Thyroid gland (tissue), 4 donors: ENCODE measurements at regions not wholly inside any gene's neighbourhood (a gene's known extent, or its start where the extent isn't known, plus 50 kb on each side); places are given as distances from the start of the nearest gene placed in this dataset.

Source experiments
- DNase-seq, 2 donors: peaks; one replicate each; pipeline ENCODE4 v3.0.0-alpha.2; 2019
- H3K27ac ChIP-seq, 3 donors: fragments of 200-600 bp; sonication (generic); 1 replicate in 2 of 3; 2 replicates in 1 of 3; pipeline ENCODE4 v1.5.1; 2016 to 2019; ENCODE audit warnings: mild to moderate bottlenecking in 1 of 3, moderate library complexity in 1 of 3
- H3K27me3 ChIP-seq: fragments of 200-600 bp; sonication (generic); one replicate; pipeline ENCODE4 v1.5.1; 2019
- H3K36me3 ChIP-seq, 2 donors: fragments of 200-600 bp; sonication (generic); one replicate each; pipeline ENCODE4 v1.5.1; 2016 to 2019
- H3K4me1 ChIP-seq, 2 donors: fragments of 200-600 bp; sonication (generic); one replicate each; pipeline ENCODE4 v1.5.1; 2017 to 2019
- H3K4me3 ChIP-seq, 3 donors: fragments of 200-600 bp; sonication (generic); replicated peaks in 1 of 3; 1 replicate in 2 of 3; 2 replicates in 1 of 3; pipeline ENCODE4 v1.5.1; 2016; ENCODE audit warnings: mild to moderate bottlenecking in 1 of 3
- H3K9me3 ChIP-seq: fragments of 200-600 bp; sonication (generic); one replicate; pipeline ENCODE4 v1.5.1; 2017
- CTCF ChIP-seq, 6 experiments: fragments of 200-600 bp in 3 of 6; fragments of 450-650 bp in 3 of 6; sonication (generic) in 3 of 6; IDR thresholded peaks; one replicate each; pipeline ENCODE4 v1.5.1; 2016 to 2019; ENCODE audit warnings: antibody characterized with exemption in 6 of 6, mild to moderate bottlenecking in 2 of 6, inconsistent platforms in 1 of 6, moderate library complexity in 1 of 6
- POLR2A ChIP-seq, 2 donors: fragments of 450-650 bp; IDR thresholded peaks; one replicate each; pipeline ENCODE4 v1.6.1; 2017; ENCODE audit warnings: antibody characterized with exemption in 2 of 2, mild to moderate bottlenecking in 2 of 2, moderate library complexity in 1 of 2
- WGBS, 2 donors: methylation state at CpG; one replicate each; pipeline ENCODE4 v1.1.5; 2017; 5-methylcytosine and 5-hydroxymethylcytosine counted together
- intact Hi-C: fragments of 100-400 bp; cut with DNase I; formaldehyde crosslinking; loops from one replicate; pipeline ENCODE4 v1.15.1; 2023

- Histone ChIP-seq H3K27ac (no peak overlapping the region), H3K4me1 (no peaks in the 10 kb centered on the region), H3K4me3 (no peak overlapping the region), H3K27me3 (no peaks in the 10 kb centered on the region), H3K36me3 (no peaks in the 10 kb centered on the region), H3K9me3 (no peaks in the 10 kb centered on the region)
- intact Hi-C loops, result no loop called here
- TF ChIP-seq POLR2A (IDR thresholded peaks at IDR 0.05) (no peak), CTCF (IDR thresholded peaks at IDR 0.05) (no peak)
- DNase-seq, result no peak
- 60 to 77% methylated on average over 3 of the region's 3 CpGs for WGBS, 2 donors
Observed at GRCh38 chr16:6961704-6962103, 370.9 kb upstream of the RBFOX1 start.

DNA sequence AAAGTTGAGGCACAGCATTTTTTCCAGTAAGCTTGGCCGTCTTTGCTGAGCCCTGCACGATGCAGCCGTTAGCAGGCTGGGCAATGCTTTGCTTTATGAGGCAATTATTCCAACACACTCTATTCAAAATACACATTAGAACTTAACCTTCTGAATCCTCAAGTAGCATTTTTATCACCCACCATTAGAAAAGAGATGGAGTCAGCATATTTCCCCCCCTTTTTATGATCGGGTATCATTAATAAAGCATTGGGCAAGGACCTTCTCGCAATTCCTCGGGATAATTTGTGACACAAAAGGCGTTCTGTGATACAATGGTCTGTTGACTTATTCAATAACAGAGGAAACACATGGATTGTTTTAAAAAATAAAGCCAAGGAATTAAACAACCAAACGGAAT, 374.5 kb upstream of the RBFOX1 start:
- H3K4me3 ChIP-seq, result no peak overlapping the region
- 87 to 88% methylated on average over 8 of the region's 8 CpGs for WGBS, 2 donors
- intact Hi-C loops, result no loop called here
- no peak overlapping the region for H3K27ac ChIP-seq
- H3K36me3 ChIP-seq, result no peaks in the 10 kb centered on the region
- H3K4me1 ChIP-seq, result no peaks in the 10 kb centered on the region
- no peaks in the 10 kb centered on the region for H3K9me3 ChIP-seq
- no peak for TF ChIP-seq POLR2A (IDR thresholded peaks at IDR 0.05)
- TF ChIP-seq CTCF (IDR thresholded peaks at IDR 0.05), result no peak
- no peaks in the 10 kb centered on the region for H3K27me3 ChIP-seq
- DNase-seq, result no peak

- DNase-seq, result no peak
- H3K36me3 ChIP-seq, result no peaks in the 10 kb centered on the region
- H3K9me3 ChIP-seq, result no peaks in the 10 kb centered on the region
- no peaks in the 10 kb centered on the region for H3K27me3 ChIP-seq
- TF ChIP-seq POLR2A (IDR thresholded peaks at IDR 0.05) (no peak), CTCF (IDR thresholded peaks at IDR 0.05) (no peak)
- no peak overlapping the region for H3K27ac ChIP-seq
- no peak overlapping the region for H3K4me3 ChIP-seq
- intact Hi-C loops, result no loop called here
- H3K4me1 ChIP-seq, result no peaks in the 10 kb centered on the region
- 70 to 80% methylated on average over 4 of the region's 4 CpGs for WGBS, 2 donors
Observed at GRCh38 chr16:6957681-6958080, 375.0 kb upstream of the RBFOX1 start.

- no peaks in the 10 kb centered on the region for H3K27me3 ChIP-seq
- no peak overlapping the region for H3K4me3 ChIP-seq
- no peak overlapping the region for H3K27ac ChIP-seq
- DNase-seq, result no peak
- H3K36me3 ChIP-seq, result no peaks in the 10 kb centered on the region
- TF ChIP-seq CTCF (IDR thresholded peaks at IDR 0.05) (no peak), POLR2A (IDR thresholded peaks at IDR 0.05) (no peak)
- H3K4me1 ChIP-seq, result no peaks in the 10 kb centered on the region
- intact Hi-C loops, result no loop called here
- H3K9me3 ChIP-seq, result no peaks in the 10 kb centered on the region
- WGBS, 2 donors, result 92% methylated on average over 3 of the region's 3 CpGs
Observed at GRCh38 chr16:6956511-6956910, 376.1 kb upstream of the RBFOX1 start.

GRCh38 chr16:6955303-6955702, 377.3 kb upstream of the RBFOX1 start:
- Histone ChIP-seq H3K36me3 (no peaks in the 10 kb centered on the region), H3K27ac (no peak overlapping the region), H3K4me1 (no peaks in the 10 kb centered on the region), H3K9me3 (no peaks in the 10 kb centered on the region), H3K27me3 (no peaks in the 10 kb centered on the region), H3K4me3 (no peak overlapping the region)
- TF ChIP-seq CTCF (IDR thresholded peaks at IDR 0.05), result no peak
- TF ChIP-seq POLR2A (IDR thresholded peaks at IDR 0.05), result no peak
- no peak for DNase-seq
- intact Hi-C loops, result no loop called here
- WGBS, 2 donors, result 84 to 86% methylated on average over 3 of the region's 3 CpGs
